Naive thymus-derived CD4-positive, alpha-beta T cell (primary cell): ENCODE measurements at regions not wholly inside any gene's neighbourhood (a gene's known extent, or its start where the extent isn't known, plus 50 kb on each side); places are given as distances from the start of the nearest gene placed in this dataset.

Experiments used
- ATAC-seq: fragments of 150-1000 bp; cut with Tn5 transposase; 2 replicates; pipeline ENCODE4 v1.10.0; 2021; ENCODE audit warnings: mild to moderate bottlenecking, moderate library complexity
- CTCF ChIA-PET: fragments of 350-600 bp; sonication (Branson Sonifier 250); formaldehyde crosslinking; loops from one replicate; lab custom pipeline; 2021; ENCODE audit warnings: antibody characterized with exemption; lab: Charles Lee
- POLR2A ChIA-PET: fragments of 350-600 bp; sonication (Branson Sonifier 250); formaldehyde crosslinking; loops from one replicate; lab custom pipeline; 2021; ENCODE audit warnings: antibody characterized with exemption, inconsistent platforms; lab: Charles Lee
- DNase-seq, 9 donors: peaks; one replicate each; pipeline versions ENCODE4 v3.0.0 to v3.0.0-alpha.2; 2020 to 2022; ENCODE audit warnings: mixed read lengths in 1 of 9
- H3K27ac ChIP-seq: one replicate; pipeline ENCODE4 v1.7.0; 2013; ENCODE audit warnings: mild to moderate bottlenecking, low read depth, low read length, moderate library complexity
- H3K27me3 ChIP-seq, 2 donors: one replicate each; pipeline ENCODE4 v1.7.0; 2013; ENCODE audit warnings: low read length in 2 of 2, mild to moderate bottlenecking in 2 of 2, moderate library complexity in 2 of 2; ENCODE audit not compliant: control insufficient read depth in 2 of 2, insufficient read depth in 2 of 2
- H3K36me3 ChIP-seq, 3 experiments: 1 replicate in 2 of 3; 2 replicates in 1 of 3; pipeline ENCODE4 v1.7.0; 2013; ENCODE audit warnings: low read length in 3 of 3, mild to moderate bottlenecking in 3 of 3, moderate library complexity in 1 of 3; ENCODE audit not compliant: insufficient read depth in 3 of 3, control insufficient read depth in 2 of 3
- H3K4me1 ChIP-seq, 2 donors: one replicate each; pipeline ENCODE4 v1.7.0; 2013; ENCODE audit warnings: low read length in 2 of 2, mild to moderate bottlenecking in 2 of 2, moderate library complexity in 1 of 2; ENCODE audit not compliant: control insufficient read depth in 2 of 2, insufficient read depth in 2 of 2
- H3K4me3 ChIP-seq: 2 replicates; pipeline ENCODE4 v1.7.0; 2013; ENCODE audit warnings: mild to moderate bottlenecking, low read length
- H3K9me3 ChIP-seq, 3 experiments: 1 replicate in 2 of 3; 2 replicates in 1 of 3; pipeline ENCODE4 v1.7.0; 2013; ENCODE audit warnings: low read length in 3 of 3; ENCODE audit not compliant: control insufficient read depth in 2 of 3
- H3K27ac Mint-ChIP-seq, 9 donors: one replicate each; pipeline ENCODE4 v1.8.0; 2020 to 2022; ENCODE audit warnings: mixed read lengths in 9 of 9, mild to moderate bottlenecking in 8 of 9, moderate library complexity in 5 of 9, inconsistent platforms in 2 of 9
- H3K27me3 Mint-ChIP-seq, 5 donors: one replicate each; pipeline ENCODE4 v1.8.0; 2021 to 2022; ENCODE audit warnings: mixed read lengths in 5 of 5, mild to moderate bottlenecking in 1 of 5
- H3K36me3 Mint-ChIP-seq, 5 donors: one replicate each; pipeline ENCODE4 v1.8.0; 2020 to 2022; ENCODE audit warnings: mixed read lengths in 5 of 5, mild to moderate bottlenecking in 3 of 5, inconsistent platforms in 1 of 5
- H3K4me1 Mint-ChIP-seq, 7 donors: one replicate each; pipeline ENCODE4 v1.8.0; 2020 to 2022; ENCODE audit warnings: mixed read lengths in 7 of 7, mild to moderate bottlenecking in 3 of 7, inconsistent platforms in 1 of 7
- H3K4me3 Mint-ChIP-seq, 10 donors: one replicate each; pipeline ENCODE4 v1.8.0; 2020 to 2022; ENCODE audit warnings: mild to moderate bottlenecking in 10 of 10, mixed read lengths in 10 of 10, moderate library complexity in 6 of 10, inconsistent platforms in 2 of 10
- H3K9me3 Mint-ChIP-seq, 11 donors: one replicate each; pipeline ENCODE4 v1.8.0; 2020 to 2022; ENCODE audit warnings: mixed read lengths in 11 of 11, mild to moderate bottlenecking in 4 of 11, inconsistent platforms in 1 of 11, moderate library complexity in 1 of 11
- intact Hi-C, 2 donors: fragments of 100-400 bp; cut with micrococcal nuclease; formaldehyde crosslinking; loops; one replicate each; pipeline ENCODE4 v1.15.1; 2023

- no peak overlapping the region for H3K27ac ChIP-seq
- no peaks in the 10 kb centered on the region for H3K27me3 Mint-ChIP-seq
- no peak overlapping the region for H3K4me3 ChIP-seq
- ATAC-seq (no peak), DNase-seq (no peak)
- no peaks in the 10 kb centered on the region for H3K27me3 ChIP-seq
- no peak overlapping the region for H3K4me3 Mint-ChIP-seq
- no peaks in the 10 kb centered on the region for H3K36me3 ChIP-seq
- no peak overlapping the region for H3K27ac Mint-ChIP-seq
- peaks cover 0 to 7% (median 0%) of the 10 kb centered on the region in 11 donors for H3K9me3 Mint-ChIP-seq
- H3K36me3 Mint-ChIP-seq, result no peaks in the 10 kb centered on the region
- ChIA-PET CTCF (no interaction called here), POLR2A (no interaction called here)
- intact Hi-C loops, result no loop called here
- no peaks in the 10 kb centered on the region for H3K4me1 Mint-ChIP-seq
- H3K9me3 ChIP-seq, result no peaks in the 10 kb centered on the region
- H3K4me1 ChIP-seq, result no peaks in the 10 kb centered on the region
Observed at GRCh38 chr18:38263066-38263465, 697.5 kb upstream of the CELF4 start.

- H3K27ac ChIP-seq, result no peak overlapping the region
- H3K4me3 ChIP-seq, result no peak overlapping the region
- Mint-ChIP-seq H3K9me3 (peaks cover 0 to 6% (median 0%) of the 10 kb centered on the region in 11 donors), H3K36me3 (no peaks in the 10 kb centered on the region), H3K27ac (no peak overlapping the region), H3K4me3 (no peak overlapping the region), H3K4me1 (peaks cover 0 to under 1% (median 0%) of the 10 kb centered on the region in 7 donors), H3K27me3 (no peaks in the 10 kb centered on the region)
- ChIA-PET POLR2A (no interaction called here), CTCF (no interaction called here)
- H3K36me3 ChIP-seq, result no peaks in the 10 kb centered on the region
- no peak for DNase-seq
- H3K27me3 ChIP-seq, result no peaks in the 10 kb centered on the region
- H3K4me1 ChIP-seq, result no peaks in the 10 kb centered on the region
- no peak for ATAC-seq
- no peaks in the 10 kb centered on the region for H3K9me3 ChIP-seq
- intact Hi-C loops, result no loop called here
Observed at GRCh38 chr18:38262661-38263060, 697.1 kb upstream of the CELF4 start.

GRCh38 chr18:38257661-38258060 is 692.1 kb upstream of the CELF4 start:
- Histone ChIP-seq H3K4me1 (no peaks in the 10 kb centered on the region), H3K27me3 (no peaks in the 10 kb centered on the region), H3K27ac (no peak overlapping the region), H3K9me3 (no peaks in the 10 kb centered on the region), H3K36me3 (no peaks in the 10 kb centered on the region), H3K4me3 (no peak overlapping the region)
- CTCF ChIA-PET, result no interaction called here
- Mint-ChIP-seq H3K9me3 (peaks cover 0 to 13% (median 1%) of the 10 kb centered on the region in 11 donors), H3K4me3 (no peak overlapping the region), H3K27ac (no peak overlapping the region), H3K4me1 (peaks cover 0 to 2% (median 0%) of the 10 kb centered on the region in 7 donors), H3K27me3 (no peaks in the 10 kb centered on the region), H3K36me3 (no peaks in the 10 kb centered on the region)
- POLR2A ChIA-PET, result no interaction called here
- no peak for ATAC-seq
- no peak for DNase-seq
- intact Hi-C loops, result no loop called here

GRCh38 chr18:38256366-38256765 is 690.8 kb upstream of the CELF4 start:
- no peak overlapping the region for H3K4me3 ChIP-seq
- intact Hi-C loops, result no loop called here
- H3K27ac ChIP-seq, result no peak overlapping the region
- H3K4me3 Mint-ChIP-seq, result no peak overlapping the region
- peaks cover 0 to 13% (median 1%) of the 10 kb centered on the region in 11 donors for H3K9me3 Mint-ChIP-seq
- DNase-seq (no peak), ATAC-seq (no peak)
- H3K27me3 Mint-ChIP-seq, result no peaks in the 10 kb centered on the region
- H3K4me1 Mint-ChIP-seq, result peaks cover 0 to 2% (median 0%) of the 10 kb centered on the region in 7 donors
- no peak overlapping the region for H3K27ac Mint-ChIP-seq
- ChIA-PET POLR2A (no interaction called here), CTCF (no interaction called here)
- no peaks in the 10 kb centered on the region for H3K36me3 Mint-ChIP-seq
- H3K9me3 ChIP-seq, result no peaks in the 10 kb centered on the region
- H3K27me3 ChIP-seq, result no peaks in the 10 kb centered on the region
- H3K36me3 ChIP-seq, result no peaks in the 10 kb centered on the region
- no peaks in the 10 kb centered on the region for H3K4me1 ChIP-seq

- no peak overlapping the region for H3K27ac Mint-ChIP-seq
- H3K4me3 ChIP-seq, result no peak overlapping the region
- no peaks in the 10 kb centered on the region for H3K36me3 ChIP-seq
- no peak overlapping the region for H3K4me3 Mint-ChIP-seq
- H3K27me3 Mint-ChIP-seq, result no peaks in the 10 kb centered on the region
- intact Hi-C loops, result no loop called here
- H3K9me3 Mint-ChIP-seq, result peaks cover 0 to 13% (median 1%) of the 10 kb centered on the region in 11 donors
- no peaks in the 10 kb centered on the region for H3K4me1 ChIP-seq
- H3K36me3 Mint-ChIP-seq, result no peaks in the 10 kb centered on the region
- ChIA-PET CTCF (no interaction called here), POLR2A (no interaction called here)
- no peaks in the 10 kb centered on the region for H3K4me1 Mint-ChIP-seq
- ATAC-seq (no peak), DNase-seq (no peak)
- H3K27ac ChIP-seq, result no peak overlapping the region
- no peaks in the 10 kb centered on the region for H3K9me3 ChIP-seq
- H3K27me3 ChIP-seq, result no peaks in the 10 kb centered on the region
Observed at GRCh38 chr18:38250971-38251370, 685.4 kb upstream of the CELF4 start.

GRCh38 chr18:38244480-38244879 is 678.9 kb upstream of the CELF4 start:
- Mint-ChIP-seq H3K9me3 (peaks cover 0 to 10% (median 3%) of the 10 kb centered on the region in 11 donors), H3K27ac (no peak overlapping the region), H3K36me3 (no peaks in the 10 kb centered on the region), H3K27me3 (no peaks in the 10 kb centered on the region), H3K4me1 (no peaks in the 10 kb centered on the region), H3K4me3 (no peak overlapping the region)
- Histone ChIP-seq H3K36me3 (no peaks in the 10 kb centered on the region), H3K27me3 (no peaks in the 10 kb centered on the region), H3K4me1 (no peaks in the 10 kb centered on the region), H3K4me3 (no peak overlapping the region), H3K9me3 (no peaks in the 10 kb centered on the region), H3K27ac (no peak overlapping the region)
- DNase-seq (no peak), ATAC-seq (no peak)
- ChIA-PET POLR2A (no interaction called here), CTCF (no interaction called here)
- intact Hi-C loops, result no loop called here

GRCh38 chr18:38243291-38243690 is 677.7 kb upstream of the CELF4 start:
- H3K27ac ChIP-seq, result no peak overlapping the region
- no peaks in the 10 kb centered on the region for H3K4me1 ChIP-seq
- Mint-ChIP-seq H3K4me3 (no peak overlapping the region), H3K9me3 (peaks cover 0 to 13% (median 4%) of the 10 kb centered on the region in 11 donors), H3K27me3 (no peaks in the 10 kb centered on the region), H3K4me1 (no peaks in the 10 kb centered on the region), H3K27ac (no peak overlapping the region), H3K36me3 (no peaks in the 10 kb centered on the region)
- H3K4me3 ChIP-seq, result no peak overlapping the region
- H3K9me3 ChIP-seq, result no peaks in the 10 kb centered on the region
- H3K27me3 ChIP-seq, result no peaks in the 10 kb centered on the region
- intact Hi-C loops, result no loop called here
- POLR2A ChIA-PET, result no interaction called here
- CTCF ChIA-PET, result no interaction called here
- no peaks in the 10 kb centered on the region for H3K36me3 ChIP-seq
- DNase-seq, result no peak
- no peak for ATAC-seq
